Activated naive CD4-positive, alpha-beta T cell treated with anti-CD3 and anti-CD28 coated beads, Interleukin-2, amount 10 ng/mL, durations not matched to agents 7 days and 5 days (primary cell): ENCODE measurements at regions not wholly inside any gene's neighbourhood (a gene's known extent, or its start where the extent isn't known, plus 50 kb on each side); places are given as distances from the start of the nearest gene placed in this dataset.

Experiments
- CTCF ChIA-PET: fragments of 350-600 bp; sonication (Branson Sonifier 250); formaldehyde crosslinking; loops from one replicate; lab custom pipeline; 2021; ENCODE audit warnings: antibody characterized with exemption; lab: Charles Lee
- DNase-seq: peaks from one replicate; pipeline ENCODE4 v3.0.0-alpha.2; 2020
- H3K27ac Mint-ChIP-seq: one replicate; pipeline ENCODE4 v1.8.0; 2021; ENCODE audit warnings: mild to moderate bottlenecking, moderate library complexity, mixed read lengths
- H3K27me3 Mint-ChIP-seq: one replicate; pipeline ENCODE4 v1.8.0; 2021; ENCODE audit warnings: mild to moderate bottlenecking, mixed read lengths
- H3K36me3 Mint-ChIP-seq: one replicate; pipeline ENCODE4 v1.8.0; 2021; ENCODE audit warnings: mixed read lengths
- H3K4me1 Mint-ChIP-seq: one replicate; pipeline ENCODE4 v1.8.0; 2021; ENCODE audit warnings: mixed read lengths
- H3K4me3 Mint-ChIP-seq: one replicate; pipeline ENCODE4 v1.8.0; 2021; ENCODE audit warnings: mild to moderate bottlenecking, moderate library complexity, mixed read lengths
- H3K9me3 Mint-ChIP-seq: one replicate; pipeline ENCODE4 v1.8.0; 2021; ENCODE audit warnings: mixed read lengths

DNA sequence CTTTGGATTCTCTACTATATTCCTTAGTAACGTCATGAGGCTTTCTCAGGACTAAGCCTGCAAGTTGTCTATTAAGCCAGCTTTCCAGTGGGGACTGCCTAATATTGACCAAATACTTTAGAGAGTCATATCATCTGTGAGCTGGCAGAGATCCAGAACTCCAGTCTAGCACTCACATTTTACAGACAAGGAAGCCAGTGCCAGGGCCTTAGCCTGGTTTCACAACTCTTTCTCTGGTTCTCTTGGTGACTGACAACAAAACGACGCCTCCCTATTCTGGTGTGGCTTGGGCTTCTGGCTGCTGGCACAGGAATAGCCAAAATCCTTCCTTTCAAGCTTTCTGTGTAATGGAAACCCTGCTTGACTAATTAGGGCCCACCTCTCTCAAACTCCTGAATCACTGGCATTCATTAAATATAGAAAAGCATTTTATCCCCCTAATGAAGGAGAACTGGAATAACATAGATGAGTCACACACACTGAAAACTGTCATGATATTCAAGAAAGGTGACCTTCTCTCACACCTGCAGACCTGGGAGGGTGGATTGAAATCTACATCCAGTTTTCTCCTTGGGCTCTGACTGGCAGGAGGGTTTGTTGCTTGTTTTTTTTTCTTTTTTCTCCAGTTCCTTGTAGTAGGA lies 75.2 kb upstream of the UBL3 start:
- peaks cover 14% of the 10 kb centered on the region for H3K27me3 Mint-ChIP-seq
- H3K4me1 Mint-ChIP-seq: peaks cover 25% of the 10 kb centered on the region
- H3K27ac Mint-ChIP-seq: no peak overlapping the region
- H3K36me3 Mint-ChIP-seq: no peaks in the 10 kb centered on the region
- H3K9me3 Mint-ChIP-seq: no peaks in the 10 kb centered on the region
- H3K4me3 Mint-ChIP-seq: no peak overlapping the region
- DNase-seq: no peak
- CTCF ChIA-PET: interaction anchor here (0.6 to 3.0 kb wide), 8 partner anchors 10 to 188 kb away, joined by 3 to 43 read pairs (median 4); no protein-coding TSS in a partner anchor

DNA sequence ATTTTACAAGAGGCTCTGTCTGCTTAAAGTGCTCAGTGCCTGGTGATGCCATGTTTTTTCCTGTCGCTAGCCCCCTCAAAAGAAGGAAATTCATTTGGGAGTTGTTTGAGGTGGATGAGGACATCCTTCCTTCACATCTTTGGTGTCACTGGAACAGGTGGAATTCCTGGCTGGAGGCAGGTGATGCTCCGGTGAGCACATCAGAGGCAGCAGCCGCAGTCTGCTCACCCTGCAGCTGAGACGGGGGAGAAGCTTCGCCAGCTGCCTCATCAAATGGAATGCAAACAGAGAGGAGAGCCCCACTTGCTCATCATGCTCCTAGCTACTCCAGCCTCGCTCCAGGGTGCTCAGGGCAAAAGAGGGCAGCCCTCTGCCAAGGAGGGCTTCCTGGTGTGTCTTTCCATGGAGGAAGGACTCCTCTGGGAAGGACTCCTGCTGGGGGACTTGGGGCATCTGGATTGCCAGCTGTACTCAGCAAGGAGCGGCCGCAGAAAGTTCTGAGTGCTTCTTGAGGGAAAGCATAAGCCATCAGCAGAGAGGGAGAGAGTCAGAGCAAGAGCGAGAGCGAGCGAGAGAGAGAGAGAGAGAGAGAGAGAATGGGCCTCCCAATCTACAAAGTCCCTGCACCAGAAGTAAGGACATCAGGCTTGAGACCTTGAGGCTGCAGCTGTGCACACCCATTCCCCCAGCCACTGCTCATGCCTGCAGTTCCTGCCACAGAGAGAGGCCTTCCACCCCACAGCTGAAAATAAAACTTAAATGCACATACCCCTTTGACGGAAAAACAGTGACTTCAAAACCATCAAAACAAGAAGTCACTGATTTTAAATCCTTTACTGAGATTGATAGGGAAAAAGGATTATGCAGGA lies 74.3 kb upstream of the UBL3 start:
- Mint-ChIP-seq H3K9me3 (no peaks in the 10 kb centered on the region), H3K4me1 (peaks cover 25% of the 10 kb centered on the region), H3K4me3 (no peak overlapping the region), H3K36me3 (no peaks in the 10 kb centered on the region), H3K27me3 (peaks cover 14% of the 10 kb centered on the region), H3K27ac (no peak overlapping the region)
- CTCF ChIA-PET: interaction anchor here (0.6 to 3.0 kb wide), 20 partner anchors 10 to 196 kb away, joined by 3 to 43 read pairs (median 4); partner anchors contain the start of gene UBL3
- no peak for DNase-seq

- Mint-ChIP-seq H3K9me3 (no peaks in the 10 kb centered on the region), H3K4me3 (no peak overlapping the region), H3K27ac (no peak overlapping the region), H3K27me3 (peaks cover 6% of the 10 kb centered on the region), H3K4me1 (peaks cover 25% of the 10 kb centered on the region), H3K36me3 (no peaks in the 10 kb centered on the region)
- peak; percentile 53 for DNase-seq
- CTCF ChIA-PET: interaction anchor here (0.6 to 3.0 kb wide), 24 partner anchors 8 to 196 kb away, joined by 3 to 43 read pairs (median 4); partner anchors contain the start of gene UBL3
Measured at GRCh38 chr13:29923554-29924481, 73.4 kb upstream of the UBL3 start.

GRCh38 chr13:29922896-29923295 lies 72.5 kb upstream of the UBL3 start:
- DNase-seq: no peak
- H3K36me3 Mint-ChIP-seq: no peaks in the 10 kb centered on the region
- H3K4me1 Mint-ChIP-seq: peaks cover 25% of the 10 kb centered on the region
- H3K27ac Mint-ChIP-seq: no peak overlapping the region
- H3K27me3 Mint-ChIP-seq: peaks cover 4% of the 10 kb centered on the region
- CTCF ChIA-PET: interaction anchor here (1.0 to 3.0 kb wide), 7 partner anchors 11 to 151 kb away, joined by 3 to 43 read pairs (median 6); no protein-coding TSS in a partner anchor
- H3K9me3 Mint-ChIP-seq: no peaks in the 10 kb centered on the region
- no peak overlapping the region for H3K4me3 Mint-ChIP-seq

- no peak for DNase-seq
- H3K4me3 Mint-ChIP-seq: no peak overlapping the region
- H3K27ac Mint-ChIP-seq: no peak overlapping the region
- H3K9me3 Mint-ChIP-seq: no peaks in the 10 kb centered on the region
- peaks cover 25% of the 10 kb centered on the region for H3K4me1 Mint-ChIP-seq
- peaks cover 4% of the 10 kb centered on the region for H3K27me3 Mint-ChIP-seq
- CTCF ChIA-PET: interaction anchor here (2.8 to 3.0 kb wide), 2 partner anchors 11 to 32 kb away, joined by 11 read pairs; no protein-coding TSS in a partner anchor
- H3K36me3 Mint-ChIP-seq: no peaks in the 10 kb centered on the region
Measured at GRCh38 chr13:29922281-29922821, 71.9 kb upstream of the UBL3 start.

GRCh38 chr13:29921542-29921941 lies 71.1 kb upstream of the UBL3 start:
- no peak overlapping the region for H3K4me3 Mint-ChIP-seq
- peaks cover 25% of the 10 kb centered on the region for H3K4me1 Mint-ChIP-seq
- H3K9me3 Mint-ChIP-seq: no peaks in the 10 kb centered on the region
- CTCF ChIA-PET: no interaction called here
- no peak for DNase-seq
- H3K36me3 Mint-ChIP-seq: no peaks in the 10 kb centered on the region
- peaks cover 4% of the 10 kb centered on the region for H3K27me3 Mint-ChIP-seq
- no peak overlapping the region for H3K27ac Mint-ChIP-seq

DNA sequence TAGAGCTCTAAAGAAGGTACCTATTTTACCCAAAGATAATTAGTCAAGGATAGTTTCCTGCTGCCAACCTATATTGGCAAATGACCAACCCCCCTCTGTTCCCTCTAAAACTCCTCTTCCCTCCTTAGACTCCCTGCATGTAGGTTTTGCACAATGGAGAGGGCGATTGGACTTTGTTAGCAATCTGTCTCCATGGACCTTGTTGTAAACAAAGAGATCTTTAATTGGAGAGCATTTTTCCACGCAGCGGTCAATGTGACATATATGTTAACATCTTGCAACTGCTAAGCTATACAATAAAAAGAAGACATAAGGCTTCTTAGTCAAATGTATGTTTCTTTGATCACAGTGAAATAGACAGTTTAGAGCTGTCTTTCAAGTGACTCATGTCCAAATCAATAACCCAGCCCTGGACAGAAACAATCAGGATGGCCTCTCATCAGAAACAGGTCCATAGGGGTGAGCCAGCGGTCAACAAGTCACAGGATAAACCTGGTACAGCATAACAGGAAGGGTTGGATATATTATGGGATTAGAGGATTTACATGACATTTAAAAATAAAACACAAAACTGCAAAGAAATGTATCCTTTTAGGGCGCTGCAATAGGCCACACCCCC lies 69.7 kb upstream of the UBL3 start:
- peaks cover 4% of the 10 kb centered on the region for H3K27me3 Mint-ChIP-seq
- H3K9me3 Mint-ChIP-seq: no peaks in the 10 kb centered on the region
- CTCF ChIA-PET: interaction anchor here (0.9 to 1.2 kb wide), 5 partner anchors 9 to 196 kb away, joined by 3 to 4 read pairs (median 3); no protein-coding TSS in a partner anchor
- no peak overlapping the region for H3K4me3 Mint-ChIP-seq
- H3K27ac Mint-ChIP-seq: no peak overlapping the region
- H3K36me3 Mint-ChIP-seq: no peaks in the 10 kb centered on the region
- DNase-seq: no peak
- peaks cover 22% of the 10 kb centered on the region for H3K4me1 Mint-ChIP-seq

- CTCF ChIA-PET: interaction anchor here (0.9 to 1.5 kb wide), 2 partner anchors 18 to 196 kb away, joined by 3 read pairs; no protein-coding TSS in a partner anchor
- no peak for DNase-seq
- H3K4me3 Mint-ChIP-seq: no peak overlapping the region
- H3K9me3 Mint-ChIP-seq: no peaks in the 10 kb centered on the region
- H3K4me1 Mint-ChIP-seq: peaks cover 11% of the 10 kb centered on the region
- no peaks in the 10 kb centered on the region for H3K36me3 Mint-ChIP-seq
- no peak overlapping the region for H3K27ac Mint-ChIP-seq
- peaks cover 4% of the 10 kb centered on the region for H3K27me3 Mint-ChIP-seq
Measured at GRCh38 chr13:29918845-29919244, 68.4 kb upstream of the UBL3 start.

DNA sequence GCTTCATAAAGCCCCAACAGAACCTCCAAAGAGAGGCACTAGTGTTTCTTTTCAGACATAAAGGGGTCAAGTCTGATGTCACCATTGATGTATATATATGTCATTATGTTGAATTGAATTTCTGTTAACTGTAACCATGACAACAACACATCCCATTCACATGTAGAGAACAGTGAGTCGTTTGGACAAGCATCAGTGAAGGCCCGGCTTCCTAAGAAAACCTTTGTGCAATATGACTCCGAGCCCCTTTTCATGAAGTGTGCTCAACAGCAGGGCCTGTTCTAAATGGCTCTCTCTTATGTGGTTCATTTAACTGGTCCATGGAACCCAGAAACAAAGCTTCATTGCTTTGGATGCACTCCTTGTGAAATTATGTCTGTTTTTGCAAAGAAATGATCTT lies 67.2 kb upstream of the UBL3 start:
- CTCF ChIA-PET: interaction anchor here (1.7 kb wide), 1 partner anchor 36 kb away, joined by 3 read pairs; no protein-coding TSS in a partner anchor
- Mint-ChIP-seq H3K27ac (no peak overlapping the region), H3K36me3 (no peaks in the 10 kb centered on the region), H3K27me3 (peaks cover 4% of the 10 kb centered on the region), H3K9me3 (no peaks in the 10 kb centered on the region), H3K4me1 (no peaks in the 10 kb centered on the region), H3K4me3 (no peak overlapping the region)
- DNase-seq: no peak

DNA sequence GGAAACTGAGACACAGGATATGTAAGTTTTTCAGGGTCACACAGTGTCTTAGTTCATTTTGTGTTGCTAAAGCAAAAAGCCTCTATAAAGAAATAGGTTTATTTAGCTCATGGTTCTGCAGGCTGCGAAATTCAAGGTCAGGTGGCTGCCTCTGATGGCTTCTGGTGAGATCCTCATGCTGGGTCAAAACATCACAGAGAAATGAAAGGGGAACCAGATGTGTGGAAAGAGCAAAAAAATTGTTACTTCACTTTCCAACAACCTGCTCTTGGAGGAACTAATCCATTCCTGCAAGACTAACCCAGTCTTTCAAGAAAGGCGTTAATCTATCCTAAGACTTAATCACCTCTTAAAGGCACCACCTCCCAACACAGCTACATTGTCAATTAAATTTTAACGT lies 64.2 kb upstream of the UBL3 start:
- CTCF ChIA-PET: no interaction called here
- Mint-ChIP-seq H3K27ac (no peak overlapping the region), H3K36me3 (no peaks in the 10 kb centered on the region)

GRCh38 chr13:29911781-29912418 lies 61.5 kb upstream of the UBL3 start:
- DNase-seq: no peak
- H3K4me3 Mint-ChIP-seq: no peak overlapping the region
- peaks cover 8% of the 10 kb centered on the region for H3K27me3 Mint-ChIP-seq
- CTCF ChIA-PET: interaction anchor here (2.0 kb wide), 1 partner anchor 12 kb away, joined by 11 read pairs; no protein-coding TSS in a partner anchor
- H3K27ac Mint-ChIP-seq: no peak overlapping the region
- peaks cover 10% of the 10 kb centered on the region for H3K4me1 Mint-ChIP-seq
- H3K36me3 Mint-ChIP-seq: no peaks in the 10 kb centered on the region
- H3K9me3 Mint-ChIP-seq: no peaks in the 10 kb centered on the region

More for the DNA sequence above, 64.2 kb upstream of the UBL3 start:
- Mint-ChIP-seq H3K27me3 (peaks cover 5% of the 10 kb centered on the region), H3K9me3 (no peaks in the 10 kb centered on the region), H3K4me1 (no peaks in the 10 kb centered on the region), H3K4me3 (no peak overlapping the region)
- no peak for DNase-seq

- H3K9me3 Mint-ChIP-seq: no peaks in the 10 kb centered on the region
- DNase-seq: no peak
- CTCF ChIA-PET: interaction anchor here (1.5 kb wide), 1 partner anchor 14 kb away, joined by 4 read pairs; no protein-coding TSS in a partner anchor
- H3K4me3 Mint-ChIP-seq: no peak overlapping the region
- peaks cover 10% of the 10 kb centered on the region for H3K4me1 Mint-ChIP-seq
- H3K27ac Mint-ChIP-seq: no peak overlapping the region
- H3K27me3 Mint-ChIP-seq: peaks cover 8% of the 10 kb centered on the region
- no peaks in the 10 kb centered on the region for H3K36me3 Mint-ChIP-seq
Measured at GRCh38 chr13:29909975-29910674, 59.7 kb upstream of the UBL3 start.
